ENCODE measurements at regions not wholly inside any gene's neighbourhood (a gene's known extent, or its start where the extent isn't known, plus 50 kb on each side); places are given as distances from the start of the nearest gene placed in this dataset.

DNA sequence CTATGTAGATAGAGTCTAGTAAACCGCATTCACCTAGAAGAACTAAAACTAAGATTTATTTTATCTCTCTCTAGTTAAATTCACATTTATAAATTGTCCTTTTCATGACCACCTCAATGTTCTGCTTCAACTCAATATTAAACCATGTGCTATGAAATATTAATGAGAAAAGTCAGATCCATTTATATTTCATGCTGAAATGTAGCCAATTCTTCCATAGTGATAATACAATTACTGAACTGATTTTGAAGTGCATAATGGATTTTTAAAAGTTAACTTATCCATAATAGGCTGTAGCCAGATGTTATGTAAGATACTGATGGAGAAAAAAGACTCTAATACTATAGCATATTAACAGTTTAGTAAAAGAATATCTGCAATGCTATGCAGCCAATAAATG lies 479.7 kb upstream of the PCDH15 start:
- Mint-ChIP-seq H3K9me3 (ENCODE audit: low read depth) (peaks cover 7% of the 10 kb centered on the region), H3K27ac (no peak overlapping the region), H3K4me3 (ENCODE audit: low read depth) (no peak overlapping the region), H3K4me1 (ENCODE audit: low read depth) (no peaks in the 10 kb centered on the region), H3K36me3 (ENCODE audit: insufficient read depth) (no peaks in the 10 kb centered on the region), H3K27me3 (no peaks in the 10 kb centered on the region)
- no peak for DNase-seq (ENCODE audit: low spot score, unreplicated experiment)
- TF ChIP-seq, protein P1, sequence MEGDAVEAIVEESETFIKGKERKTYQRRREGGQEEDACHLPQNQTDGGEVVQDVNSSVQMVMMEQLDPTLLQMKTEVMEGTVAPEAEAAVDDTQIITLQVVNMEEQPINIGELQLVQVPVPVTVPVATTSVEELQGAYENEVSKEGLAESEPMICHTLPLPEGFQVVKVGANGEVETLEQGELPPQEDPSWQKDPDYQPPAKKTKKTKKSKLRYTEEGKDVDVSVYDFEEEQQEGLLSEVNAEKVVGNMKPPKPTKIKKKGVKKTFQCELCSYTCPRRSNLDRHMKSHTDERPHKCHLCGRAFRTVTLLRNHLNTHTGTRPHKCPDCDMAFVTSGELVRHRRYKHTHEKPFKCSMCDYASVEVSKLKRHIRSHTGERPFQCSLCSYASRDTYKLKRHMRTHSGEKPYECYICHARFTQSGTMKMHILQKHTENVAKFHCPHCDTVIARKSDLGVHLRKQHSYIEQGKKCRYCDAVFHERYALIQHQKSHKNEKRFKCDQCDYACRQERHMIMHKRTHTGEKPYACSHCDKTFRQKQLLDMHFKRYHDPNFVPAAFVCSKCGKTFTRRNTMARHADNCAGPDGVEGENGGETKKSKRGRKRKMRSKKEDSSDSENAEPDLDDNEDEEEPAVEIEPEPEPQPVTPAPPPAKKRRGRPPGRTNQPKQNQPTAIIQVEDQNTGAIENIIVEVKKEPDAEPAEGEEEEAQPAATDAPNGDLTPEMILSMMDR (IDR thresholded peaks at IDR 0.05; ENCODE audit: unreplicated experiment), result no peak

DNA sequence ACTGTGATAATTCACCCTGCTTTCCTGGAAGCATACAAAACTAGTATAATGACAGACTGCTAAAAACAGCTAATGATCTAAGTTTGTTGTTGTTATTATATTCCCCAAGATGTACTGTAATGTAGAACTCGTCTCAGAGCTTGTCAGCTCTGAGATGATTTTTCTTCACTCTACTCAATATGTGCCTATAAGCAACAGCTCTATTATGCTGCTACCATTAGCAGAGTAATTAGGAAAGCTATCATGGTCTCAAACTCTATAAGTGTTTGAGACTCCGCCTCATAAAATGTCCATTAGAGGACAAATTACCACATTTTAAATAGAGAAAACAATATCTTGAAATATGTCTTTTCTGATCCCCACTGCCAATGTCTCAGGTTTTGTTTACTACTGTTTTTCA lies 476.5 kb upstream of the PCDH15 start:
- Mint-ChIP-seq H3K36me3 (ENCODE audit: insufficient read depth) (no peaks in the 10 kb centered on the region), H3K27me3 (no peaks in the 10 kb centered on the region), H3K27ac (no peak overlapping the region), H3K4me3 (ENCODE audit: low read depth) (no peak overlapping the region), H3K9me3 (ENCODE audit: low read depth) (no peaks in the 10 kb centered on the region), H3K4me1 (ENCODE audit: low read depth) (no peaks in the 10 kb centered on the region)
- TF ChIP-seq, protein P1 (IDR thresholded peaks at IDR 0.05; ENCODE audit: unreplicated experiment), result no peak
- no peak for DNase-seq (ENCODE audit: low spot score, unreplicated experiment)

DNA sequence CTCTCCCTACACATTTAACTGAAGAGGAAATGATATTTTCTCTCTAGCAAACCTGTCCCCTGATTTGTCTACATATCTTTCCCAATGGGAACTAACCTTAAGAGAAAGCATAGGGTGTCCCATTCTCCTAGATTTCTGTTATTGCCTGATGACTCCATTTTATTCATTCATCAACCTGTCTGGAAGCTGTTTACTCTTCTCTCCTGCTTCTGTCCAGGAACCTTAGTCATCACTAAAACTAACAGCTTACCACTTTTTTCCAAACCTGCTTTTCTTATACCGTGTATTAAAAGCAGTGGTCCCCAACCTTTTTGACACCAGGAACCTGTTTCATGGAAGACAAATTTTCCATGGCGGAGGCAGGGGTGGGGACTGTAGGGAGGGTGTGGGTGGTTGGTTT lies 473.3 kb upstream of the PCDH15 start:
- Mint-ChIP-seq H3K9me3 (ENCODE audit: low read depth) (no peaks in the 10 kb centered on the region), H3K4me1 (ENCODE audit: low read depth) (no peaks in the 10 kb centered on the region), H3K36me3 (ENCODE audit: insufficient read depth) (no peaks in the 10 kb centered on the region), H3K27me3 (no peaks in the 10 kb centered on the region), H3K27ac (no peak overlapping the region), H3K4me3 (ENCODE audit: low read depth) (no peak overlapping the region)
- DNase-seq (ENCODE audit: low spot score, unreplicated experiment), result no peak
- TF ChIP-seq, protein P1 (IDR thresholded peaks at IDR 0.05; ENCODE audit: unreplicated experiment), result no peak

DNA sequence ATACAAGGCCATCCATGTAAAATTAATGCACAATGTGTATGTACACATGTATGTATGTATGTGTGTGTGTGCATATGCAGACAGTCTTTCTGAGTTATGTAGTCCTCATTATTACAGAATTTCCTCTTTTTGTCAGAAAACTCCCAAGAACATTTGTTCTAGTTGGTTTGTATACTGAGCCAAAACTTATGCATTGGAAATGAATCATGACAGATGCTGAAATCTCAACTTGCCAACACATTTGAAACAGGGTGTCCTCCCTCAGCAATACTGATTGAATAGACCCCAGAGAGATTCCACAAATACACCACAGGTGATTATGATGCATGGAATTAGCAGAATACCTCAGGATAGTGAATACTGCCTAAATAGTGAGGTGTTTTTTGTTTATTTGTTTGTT lies 472.9 kb upstream of the PCDH15 start:
- no peaks in the 10 kb centered on the region for H3K36me3 Mint-ChIP-seq (ENCODE audit: insufficient read depth)
- no peak overlapping the region for H3K4me3 Mint-ChIP-seq (ENCODE audit: low read depth)
- H3K27me3 Mint-ChIP-seq, result no peaks in the 10 kb centered on the region
- no peak for DNase-seq (ENCODE audit: low spot score, unreplicated experiment)
- no peaks in the 10 kb centered on the region for H3K4me1 Mint-ChIP-seq (ENCODE audit: low read depth)
- H3K9me3 Mint-ChIP-seq (ENCODE audit: low read depth), result no peaks in the 10 kb centered on the region
- H3K27ac Mint-ChIP-seq, result no peak overlapping the region
- TF ChIP-seq, protein P1 (IDR thresholded peaks at IDR 0.05; ENCODE audit: unreplicated experiment), result no peak

DNA sequence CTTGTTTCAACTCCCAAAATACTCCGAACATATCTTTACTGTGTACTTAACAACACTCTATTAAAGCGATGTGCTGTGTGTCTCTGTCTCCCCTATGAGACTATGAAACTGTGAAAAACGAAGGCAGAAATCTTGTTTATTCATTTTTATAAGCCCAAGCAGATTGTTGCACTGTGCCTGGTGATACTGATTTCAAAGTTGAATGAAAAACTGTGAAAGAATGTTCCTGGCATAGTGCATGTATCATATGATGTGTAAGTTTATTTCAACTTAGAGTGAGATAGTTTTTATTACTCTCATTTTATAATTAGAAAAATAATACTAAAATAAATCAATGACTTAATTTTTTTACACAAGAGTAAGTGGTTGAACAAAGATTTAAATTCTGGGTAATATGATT lies 471.9 kb upstream of the PCDH15 start:
- Mint-ChIP-seq H3K4me3 (ENCODE audit: low read depth) (no peak overlapping the region), H3K27ac (no peak overlapping the region), H3K9me3 (ENCODE audit: low read depth) (no peaks in the 10 kb centered on the region), H3K4me1 (ENCODE audit: low read depth) (no peaks in the 10 kb centered on the region), H3K27me3 (no peaks in the 10 kb centered on the region), H3K36me3 (ENCODE audit: insufficient read depth) (no peaks in the 10 kb centered on the region)
- TF ChIP-seq, protein P1 (IDR thresholded peaks at IDR 0.05; ENCODE audit: unreplicated experiment), result no peak
- no peak for DNase-seq (ENCODE audit: low spot score, unreplicated experiment)
